Fibroblast of mammary gland (primary cell): ENCODE measurements at regions not wholly inside any gene's neighbourhood (a gene's known extent, or its start where the extent isn't known, plus 50 kb on each side); places are given as distances from the start of the nearest gene placed in this dataset.
A peak's percentile ranks its signal among the peaks of the same experiment; 100 is the strongest.

Experiments
- DNase-seq: peaks from one replicate; pipeline ENCODE4 v3.0.0-alpha.2; 2010; ENCODE audit warnings: low read depth
- H3K4me3 ChIP-seq: 2 replicates; pipeline ENCODE4 v1.5.1; 2011; ENCODE audit warnings: low read depth, mild to moderate bottlenecking, low read length, moderate library complexity; ENCODE audit not compliant: control insufficient read depth
- CTCF ChIP-seq: conservative IDR thresholded peaks from 2 replicates; pipeline ENCODE4 v1.5.1; 2011; ENCODE audit warnings: low read depth, low read length, inconsistent platforms; ENCODE audit not compliant: control insufficient read depth, insufficient read depth

DNA sequence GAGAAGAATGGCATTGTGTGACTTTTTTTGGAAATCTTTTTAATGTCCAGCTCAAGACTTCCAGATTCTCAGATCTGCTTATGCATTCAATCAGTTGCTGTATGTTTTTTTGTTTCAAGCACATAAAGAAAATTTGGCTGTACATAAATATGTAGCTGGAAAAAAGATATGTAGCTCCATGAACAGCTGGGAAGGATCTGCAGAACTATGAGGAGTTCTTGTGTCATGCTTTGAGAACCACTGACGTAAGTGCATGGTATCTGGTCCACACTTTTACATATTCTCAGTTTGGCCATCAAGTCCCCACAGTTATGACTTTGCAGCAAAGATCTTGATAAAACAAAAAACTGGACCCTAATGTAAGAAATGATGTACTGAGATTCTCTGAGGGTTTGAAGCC lies 165.9 kb downstream of the KIT start:
- H3K4me3 ChIP-seq: no peak overlapping the region
- TF ChIP-seq CTCF: no peak
- DNase-seq: no peak

- H3K4me3 ChIP-seq: no peak overlapping the region
- TF ChIP-seq CTCF: no peak
- DNase-seq: no peak
Measured at GRCh38 chr4:54819034-54819433, 161.3 kb downstream of the KIT start.

DNA sequence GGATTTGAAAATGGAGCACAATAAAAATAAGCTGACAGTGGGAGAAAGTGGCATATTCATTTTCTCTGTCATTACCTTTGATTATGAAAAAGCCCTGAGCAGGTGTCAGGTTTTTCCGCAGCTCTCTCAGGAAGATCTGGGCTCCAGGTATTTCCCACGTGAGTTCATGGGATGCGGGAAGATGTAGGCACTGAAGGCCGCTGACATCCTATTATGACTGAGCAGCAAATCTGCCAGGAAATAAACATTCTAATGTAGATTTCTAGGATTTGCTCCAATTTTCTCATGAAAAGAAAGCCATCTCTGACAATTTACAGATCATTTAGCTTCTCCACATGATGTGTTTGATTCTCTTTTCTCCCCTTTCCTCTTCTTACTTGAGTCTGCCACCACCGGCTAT lies 160.7 kb downstream of the KIT start:
- H3K4me3 ChIP-seq: no peak overlapping the region
- TF ChIP-seq CTCF: no peak
- DNase-seq: no peak

GRCh38 chr4:54813674-54814073 lies 155.9 kb downstream of the KIT start:
- H3K4me3 ChIP-seq: no peak overlapping the region
- no peak for DNase-seq
- no peak for TF ChIP-seq CTCF

DNA sequence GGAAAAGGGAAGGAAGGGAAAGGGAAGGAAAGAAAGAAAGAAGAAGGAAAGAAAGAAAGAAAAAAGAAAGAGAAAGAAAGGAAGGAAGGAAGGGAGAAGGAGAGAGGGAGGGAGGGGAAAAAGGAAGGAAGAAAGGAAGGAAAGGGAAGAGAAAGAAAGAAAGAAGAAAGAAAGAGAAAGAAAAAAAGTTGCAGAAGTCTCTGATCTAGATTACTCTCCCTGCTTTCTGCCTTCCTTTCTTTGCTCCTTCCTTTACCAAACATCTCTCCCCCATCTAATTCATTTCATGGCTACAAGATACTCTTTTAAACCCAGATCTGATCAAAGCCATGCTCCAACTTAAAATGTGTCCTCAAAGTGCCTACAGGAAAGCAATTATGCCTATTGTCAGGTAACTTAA lies 148.6 kb downstream of the KIT start:
- H3K4me3 ChIP-seq: no peak overlapping the region
- no peak for DNase-seq
- no peak for TF ChIP-seq CTCF

GRCh38 chr4:54802336-54802735 lies 144.6 kb downstream of the KIT start:
- TF ChIP-seq CTCF: no peak
- DNase-seq: peak; percentile 22
- H3K4me3 ChIP-seq: no peak overlapping the region

- no peak for DNase-seq
- no peak for TF ChIP-seq CTCF
- no peak overlapping the region for H3K4me3 ChIP-seq
Measured at GRCh38 chr4:54800831-54801530, 143.2 kb downstream of the KIT start.
